Body of pancreas (tissue), 4 donors: ENCODE measurements at regions not wholly inside any gene's neighbourhood (a gene's known extent, or its start where the extent isn't known, plus 50 kb on each side); places are given as distances from the start of the nearest gene placed in this dataset.

Experiments
- ATAC-seq: fragments of 150-250 bp; one replicate; pipeline ENCODE4 v1.9.1; 2016
- DNase-seq, 4 donors: peaks; one replicate each; pipeline ENCODE4 v3.0.0-alpha.2; 2019
- H3K27ac ChIP-seq, 4 donors: fragments of 200-600 bp; sonication (generic); 1 replicate in 3 of 4; 2 replicates in 1 of 4; pipeline versions ENCODE4 v1.5.1 to v1.6.1; 2016 to 2019; ENCODE audit warnings: mild to moderate bottlenecking in 1 of 4, mixed read lengths in 1 of 4, moderate library complexity in 1 of 4
- H3K27me3 ChIP-seq, 2 donors: fragments of 200-600 bp; sonication (generic); one replicate each; pipeline ENCODE4 v1.6.0; 2016; ENCODE audit warnings: mild to moderate bottlenecking in 1 of 2
- H3K36me3 ChIP-seq, 2 donors: fragments of 200-600 bp; sonication (generic); replicated peaks in 1 of 2; 2 replicates each; pipeline ENCODE4 v1.5.1; 2016; ENCODE audit warnings: low read depth in 2 of 2; ENCODE audit not compliant: insufficient read depth in 1 of 2
- H3K4me1 ChIP-seq: fragments of 200-600 bp; sonication (generic); one replicate; pipeline ENCODE4 v1.6.0; 2016
- H3K4me3 ChIP-seq, 2 donors: fragments of 200-600 bp; sonication (generic); 1 replicate in 1 of 2; 2 replicates in 1 of 2; pipeline ENCODE4 v1.5.1; 2016 to 2019
- H3K9me3 ChIP-seq, 3 donors: fragments of 200-600 bp; sonication (generic); 1 replicate in 2 of 3; 2 replicates in 1 of 3; pipeline ENCODE4 v1.5.1; 2016
- POLR2A ChIP-seq, 3 donors: fragments of 450-650 bp; IDR thresholded peaks; one replicate each; pipeline ENCODE4 v1.6.1; 2016; ENCODE audit warnings: antibody characterized with exemption in 3 of 3, mild to moderate bottlenecking in 2 of 3
- WGBS, 2 donors: methylation state at CpG; one replicate each; pipeline ENCODE4 v1.1.5; 2017; 5-methylcytosine and 5-hydroxymethylcytosine counted together
- intact Hi-C: fragments of 100-400 bp; cut with DNase I; formaldehyde crosslinking; loops from one replicate; pipeline ENCODE4 v1.15.1; 2023
- TF ChIP-seq, protein P1 (sequence below), 7 experiments: fragments of 450-650 bp in 4 of 7; fragments of 200-600 bp in 3 of 7; sonication (generic) in 3 of 7; IDR thresholded peaks; one replicate each; pipeline ENCODE4 v1.5.1; 2016 to 2019; ENCODE audit warnings: antibody characterized with exemption in 7 of 7

DNA sequence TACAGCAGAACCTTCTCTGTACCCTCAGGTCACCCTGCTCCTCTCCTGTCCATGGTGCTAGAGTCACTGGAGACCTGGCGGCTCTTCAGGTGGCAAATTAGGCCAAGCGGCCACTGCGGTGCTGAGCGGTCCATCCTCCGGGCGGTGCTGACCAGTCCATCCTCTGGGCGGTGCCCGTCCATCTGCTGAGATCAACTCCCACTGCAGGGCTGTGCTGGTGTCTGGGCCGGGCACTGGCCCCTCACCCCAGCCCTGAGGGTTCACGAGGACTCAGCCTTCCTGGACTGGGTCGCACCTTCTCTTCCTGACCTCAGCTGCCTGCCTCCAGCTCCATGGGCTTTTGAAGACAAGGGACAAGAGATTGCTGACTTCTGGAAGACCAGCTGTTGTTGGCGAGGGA, 782.9 kb downstream of the BRD1 start:
- H3K4me3 ChIP-seq, result no peak overlapping the region
- DNase-seq, result no peak
- TF ChIP-seq, protein P1, sequence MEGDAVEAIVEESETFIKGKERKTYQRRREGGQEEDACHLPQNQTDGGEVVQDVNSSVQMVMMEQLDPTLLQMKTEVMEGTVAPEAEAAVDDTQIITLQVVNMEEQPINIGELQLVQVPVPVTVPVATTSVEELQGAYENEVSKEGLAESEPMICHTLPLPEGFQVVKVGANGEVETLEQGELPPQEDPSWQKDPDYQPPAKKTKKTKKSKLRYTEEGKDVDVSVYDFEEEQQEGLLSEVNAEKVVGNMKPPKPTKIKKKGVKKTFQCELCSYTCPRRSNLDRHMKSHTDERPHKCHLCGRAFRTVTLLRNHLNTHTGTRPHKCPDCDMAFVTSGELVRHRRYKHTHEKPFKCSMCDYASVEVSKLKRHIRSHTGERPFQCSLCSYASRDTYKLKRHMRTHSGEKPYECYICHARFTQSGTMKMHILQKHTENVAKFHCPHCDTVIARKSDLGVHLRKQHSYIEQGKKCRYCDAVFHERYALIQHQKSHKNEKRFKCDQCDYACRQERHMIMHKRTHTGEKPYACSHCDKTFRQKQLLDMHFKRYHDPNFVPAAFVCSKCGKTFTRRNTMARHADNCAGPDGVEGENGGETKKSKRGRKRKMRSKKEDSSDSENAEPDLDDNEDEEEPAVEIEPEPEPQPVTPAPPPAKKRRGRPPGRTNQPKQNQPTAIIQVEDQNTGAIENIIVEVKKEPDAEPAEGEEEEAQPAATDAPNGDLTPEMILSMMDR (IDR thresholded peaks at IDR 0.05), result no peak
- no peak for TF ChIP-seq POLR2A (IDR thresholded peaks at IDR 0.05)
- peaks cover 0 to 7% of the 10 kb centered on the region in 2 donors for H3K27me3 ChIP-seq
- no peak overlapping the region for H3K27ac ChIP-seq
- H3K36me3 ChIP-seq, result no peaks in the 10 kb centered on the region
- intact Hi-C loops, result loop anchor here (5.0 kb wide), 1 partner anchor 258 kb away; no protein-coding TSS in a partner anchor
- no peaks in the 10 kb centered on the region for H3K4me1 ChIP-seq
- WGBS, 2 donors, result 70 to 71% methylated on average over 2 to 12 of the region's 12 CpGs
- ATAC-seq, result no peak
- H3K9me3 ChIP-seq, result no peaks in the 10 kb centered on the region

DNA sequence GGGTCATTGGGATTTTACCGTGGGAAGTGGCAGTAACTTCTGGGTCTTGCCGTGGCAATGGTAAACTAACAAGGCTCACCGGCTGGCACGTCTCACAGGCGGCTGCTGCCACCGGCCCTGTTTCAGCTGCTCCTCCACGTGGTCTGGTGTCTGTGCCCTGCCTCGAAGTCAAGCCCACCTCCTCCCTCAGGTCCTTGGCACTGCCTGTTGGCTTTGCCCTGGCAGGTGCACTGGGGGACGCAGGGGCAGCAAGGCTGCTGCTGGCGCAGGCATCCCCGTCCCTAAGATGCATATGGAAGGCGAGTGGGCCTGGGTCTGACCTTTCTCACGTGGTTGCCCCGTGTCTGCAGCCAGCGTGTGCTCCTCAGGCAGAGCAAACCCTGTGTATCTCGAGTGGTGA, 783.6 kb downstream of the BRD1 start:
- Histone ChIP-seq H3K27me3 (peaks cover 0 to 1% of the 10 kb centered on the region in 2 donors), H3K36me3 (no peaks in the 10 kb centered on the region), H3K4me1 (no peaks in the 10 kb centered on the region), H3K4me3 (no peak overlapping the region), H3K27ac (no peak overlapping the region), H3K9me3 (no peaks in the 10 kb centered on the region)
- DNase-seq (no peak), ATAC-seq (no peak)
- intact Hi-C loops, result no loop called here
- WGBS, 2 donors, result 66 to 73% methylated on average over 15 to 16 of the region's 16 CpGs
- no peak for TF ChIP-seq POLR2A (IDR thresholded peaks at IDR 0.05)
- TF ChIP-seq, protein P1 (IDR thresholded peaks at IDR 0.05), result no peak

DNA sequence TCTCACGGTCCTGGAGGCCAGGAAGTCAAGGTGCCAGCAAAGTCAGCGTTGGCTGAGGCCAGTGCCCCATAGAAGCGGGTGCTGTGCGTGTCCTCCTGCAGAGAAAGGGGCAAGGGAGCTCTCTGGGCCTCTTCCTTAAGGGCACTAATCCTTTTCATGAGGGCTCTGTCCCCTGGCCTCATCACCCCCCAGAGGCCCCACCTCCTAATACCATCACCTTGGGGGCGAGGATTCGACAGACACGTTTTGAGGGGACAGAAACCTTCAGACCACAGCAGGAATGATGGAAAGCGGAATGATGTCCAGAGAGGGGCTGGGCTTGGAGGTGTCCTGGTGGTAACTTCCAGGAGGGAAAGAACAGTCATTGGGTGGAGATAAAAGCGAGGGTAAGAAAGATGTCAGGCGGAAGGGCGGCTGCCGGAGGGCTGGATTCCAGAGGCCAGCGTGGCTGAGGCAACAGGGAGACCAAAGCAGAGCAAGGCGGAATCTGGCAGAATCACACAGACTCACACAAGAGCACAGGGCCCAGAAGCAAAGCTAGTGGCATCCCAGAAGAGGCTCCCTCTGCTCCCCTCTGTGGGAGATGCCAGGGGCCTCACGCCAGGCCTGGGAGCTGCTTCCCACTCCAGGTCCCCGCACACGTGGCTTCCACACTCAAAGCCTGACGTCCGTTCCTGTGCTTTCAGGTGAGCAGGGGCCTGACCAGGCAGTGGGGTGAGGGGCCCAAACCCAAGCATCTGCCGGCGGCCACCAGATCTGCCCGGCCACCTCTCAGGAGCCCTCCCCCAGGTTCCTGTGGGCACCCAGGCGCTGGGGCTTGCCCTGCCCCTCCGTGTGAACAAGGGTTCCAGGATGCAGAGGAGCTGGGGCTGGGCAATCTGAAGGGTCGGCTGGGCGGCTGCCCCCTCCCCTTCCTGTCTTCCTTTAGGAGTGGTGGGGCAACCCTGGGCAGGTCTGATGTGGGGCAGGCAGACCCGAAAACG, 784.5 kb downstream of the BRD1 start:
- no peaks in the 10 kb centered on the region for H3K4me1 ChIP-seq
- H3K27me3 ChIP-seq, result no peaks in the 10 kb centered on the region
- H3K9me3 ChIP-seq, result no peaks in the 10 kb centered on the region
- no peaks in the 10 kb centered on the region for H3K36me3 ChIP-seq
- no peak overlapping the region for H3K4me3 ChIP-seq
- ATAC-seq (no peak), DNase-seq (no peak)
- TF ChIP-seq, protein P1 (IDR thresholded peaks at IDR 0.05), result no peak
- TF ChIP-seq POLR2A (IDR thresholded peaks at IDR 0.05), result no peak
- no peak overlapping the region for H3K27ac ChIP-seq
- WGBS, 2 donors, result 68 to 80% methylated on average over 14 to 28 of the region's 28 CpGs
- intact Hi-C loops, result no loop called here

DNA sequence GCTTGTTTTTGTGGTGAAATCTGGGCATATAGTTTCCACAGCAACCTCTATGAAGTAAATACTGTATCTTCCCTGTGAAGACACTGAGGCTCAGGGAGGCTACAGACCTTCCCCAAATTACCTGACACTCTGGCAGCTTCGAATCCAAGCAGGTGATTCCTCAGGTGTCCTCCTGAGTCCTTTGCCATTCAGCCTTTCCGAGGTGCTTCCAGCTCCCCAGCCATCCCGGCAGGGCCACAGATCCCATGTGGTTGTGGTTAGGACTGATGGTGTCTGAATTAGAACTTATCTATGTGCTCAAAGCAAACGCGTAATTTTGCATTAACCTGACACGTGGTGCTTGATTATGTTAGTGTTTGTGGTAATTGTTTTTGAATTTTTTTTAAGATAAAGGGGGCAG, 785.6 kb downstream of the BRD1 start:
- intact Hi-C loops, result no loop called here
- ATAC-seq, result no peak
- no peak overlapping the region for H3K4me3 ChIP-seq
- no peak for TF ChIP-seq POLR2A (IDR thresholded peaks at IDR 0.05)
- TF ChIP-seq, protein P1 (IDR thresholded peaks at IDR 0.05), result no peak
- no peaks in the 10 kb centered on the region for H3K36me3 ChIP-seq
- no peak overlapping the region for H3K27ac ChIP-seq
- WGBS, 2 donors, result 66 to 72% methylated on average over 6 of the region's 6 CpGs
- no peaks in the 10 kb centered on the region for H3K9me3 ChIP-seq
- DNase-seq, result no peak
- H3K4me1 ChIP-seq, result no peaks in the 10 kb centered on the region
- H3K27me3 ChIP-seq, result no peaks in the 10 kb centered on the region
